ENCODE measurements at regions not wholly inside any gene's neighbourhood (a gene's known extent, or its start where the extent isn't known, plus 50 kb on each side); places are given as distances from the start of the nearest gene placed in this dataset.
"Not testable (repeated sequence)": the region's sequence is repeated elsewhere in the genome, so short reads cannot be mapped to it uniquely, and the experiment has no call there.

DNA sequence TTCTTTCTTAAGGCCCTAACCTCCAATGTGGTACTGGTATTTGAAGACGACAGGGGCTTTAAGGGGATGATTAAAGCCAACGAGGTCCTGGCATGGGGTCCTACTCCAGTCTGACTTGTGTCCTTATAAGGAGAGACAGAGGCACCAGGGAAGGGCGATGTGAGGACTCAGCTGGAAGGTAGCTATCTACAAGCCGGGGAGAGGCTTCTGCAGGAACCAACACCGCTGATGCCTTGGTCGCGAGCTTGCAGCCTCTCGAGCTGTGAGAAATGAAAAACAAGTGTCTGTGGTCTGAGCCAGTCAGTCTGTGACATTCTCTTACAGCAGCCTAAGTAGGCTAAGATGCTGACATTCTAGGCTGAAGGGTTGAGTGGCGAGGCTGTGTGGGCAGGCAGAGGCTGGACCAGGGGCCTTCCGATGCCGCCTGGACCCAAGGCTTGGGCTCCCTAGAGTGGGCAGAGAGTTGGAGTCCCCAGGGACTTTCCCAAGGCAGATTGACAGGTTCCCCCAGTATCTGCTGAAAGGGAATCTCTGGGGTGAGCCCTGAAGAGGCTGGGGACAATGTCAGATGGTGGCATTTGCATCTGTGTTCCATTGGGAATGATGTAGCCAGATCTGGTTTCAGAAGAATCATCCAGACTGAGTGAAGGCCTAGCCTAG is 322.9 kb upstream of the HS6ST1 start:
- DNase-seq: no peak

DNA sequence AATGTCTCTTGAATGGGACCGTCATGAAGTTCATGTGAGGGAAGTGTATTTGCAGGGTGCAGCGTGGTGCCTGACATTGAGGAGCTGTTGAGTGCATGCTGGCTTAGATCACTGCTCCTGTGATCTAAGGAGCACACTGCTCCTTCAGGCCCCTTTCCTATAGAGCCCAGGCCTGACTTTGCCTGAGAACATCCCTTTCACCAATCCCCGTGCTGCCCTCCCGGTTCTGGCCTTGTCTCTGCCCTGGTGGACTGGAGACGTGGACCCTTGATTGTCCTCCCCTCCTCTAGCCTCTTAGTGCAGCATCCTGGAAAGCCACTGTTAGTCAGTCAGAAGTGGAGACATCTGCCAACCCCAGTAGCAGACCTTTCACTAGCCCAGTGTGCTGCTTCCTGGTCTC is 323.6 kb upstream of the HS6ST1 start:
- no peak for DNase-seq

DNA sequence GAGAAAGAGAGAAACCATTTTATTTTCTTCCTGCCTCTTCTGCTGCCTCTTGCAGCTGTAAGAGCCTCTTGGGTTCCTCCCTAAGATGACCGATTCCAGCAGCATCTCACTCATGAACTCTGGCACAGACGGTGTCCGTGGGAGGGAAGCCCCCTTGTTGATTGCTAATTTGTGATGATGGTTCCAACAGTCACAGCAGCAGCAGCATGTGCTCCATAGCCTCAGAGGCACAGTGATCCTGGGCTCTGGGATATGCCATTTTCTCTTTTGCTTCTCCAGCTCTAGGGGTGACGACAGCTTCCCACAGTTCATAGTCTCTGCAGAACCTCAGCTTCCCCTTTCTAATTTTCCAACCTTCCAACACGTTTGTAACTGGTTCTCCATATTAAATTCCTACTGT is 324.2 kb upstream of the HS6ST1 start:
- no peak for DNase-seq

- DNase-seq: no peak
Measured at GRCh38 chr2:128643221-128644065, 324.8 kb upstream of the HS6ST1 start.

GRCh38 chr2:128644156-128644555 is 325.5 kb upstream of the HS6ST1 start:
- no peak for DNase-seq

DNA sequence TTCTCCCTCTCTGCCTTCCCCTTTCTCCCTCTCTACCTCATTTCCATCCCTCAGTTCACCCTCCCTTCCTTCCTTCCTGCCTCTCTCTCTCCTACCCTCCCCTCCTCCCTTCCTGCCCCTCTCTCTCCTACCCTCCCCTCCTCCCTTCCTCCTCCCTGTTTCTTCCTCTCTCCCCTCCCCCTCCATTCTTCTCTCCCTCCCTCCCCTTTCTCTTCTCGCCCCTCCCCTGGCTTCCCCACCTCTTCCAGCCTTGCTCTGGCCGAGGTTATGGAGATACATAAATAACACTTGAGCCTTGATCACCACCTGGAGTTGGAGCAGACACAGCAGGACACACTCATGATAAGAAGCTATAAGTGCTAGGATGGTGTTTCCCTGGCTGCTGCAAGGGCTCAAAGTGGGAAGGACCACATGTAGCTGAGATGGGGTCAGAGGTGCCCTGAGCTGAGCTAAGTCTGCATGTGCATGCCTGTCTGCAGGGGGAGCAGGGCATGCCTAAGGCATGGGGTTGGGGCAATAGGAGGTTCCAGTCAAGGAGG is 326.1 kb upstream of the HS6ST1 start:
- no peak for DNase-seq

DNA sequence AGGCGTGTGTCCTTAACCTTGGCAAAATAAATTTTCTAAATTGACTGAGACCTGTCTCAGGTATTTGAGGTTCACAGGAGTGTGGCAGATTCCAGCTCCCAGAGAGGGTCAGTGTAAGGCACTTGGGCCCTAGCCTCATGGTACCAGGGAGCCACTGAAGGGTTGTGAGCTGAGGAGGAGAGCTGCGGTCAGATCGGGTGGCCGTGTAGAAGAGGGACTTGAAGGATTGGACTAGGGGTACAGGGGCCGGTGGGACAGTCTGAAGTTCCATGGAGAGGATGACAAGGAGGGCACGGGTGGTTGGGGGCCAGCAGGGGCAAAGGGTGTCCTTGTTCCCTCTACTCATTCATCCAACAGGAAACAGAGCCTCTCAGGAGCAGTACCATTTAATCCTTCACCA is 327.0 kb upstream of the HS6ST1 start:
- no peak for DNase-seq

GRCh38 chr2:128646091-128646490 is 327.4 kb upstream of the HS6ST1 start:
- DNase-seq: no peak

GRCh38 chr2:128646691-128647090 is 328.0 kb upstream of the HS6ST1 start:
- no peak for DNase-seq

DNA sequence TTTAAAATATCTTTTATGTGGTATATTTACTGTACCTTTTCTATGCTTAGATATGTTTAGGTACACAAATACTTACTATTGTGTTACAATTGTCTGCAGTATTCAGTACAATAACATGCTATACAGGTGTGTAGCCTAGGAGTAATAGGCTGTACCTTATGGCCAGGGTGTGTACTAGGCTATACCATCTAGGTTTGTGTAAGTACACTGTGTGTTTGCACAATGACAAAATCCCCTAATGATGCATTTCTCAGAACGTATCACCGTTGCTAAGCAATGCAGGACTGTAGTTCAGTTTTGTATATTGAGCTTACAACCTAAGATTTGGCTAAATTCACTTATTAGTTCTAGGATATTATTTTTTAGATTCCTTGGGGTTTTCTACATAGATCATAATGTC is 332.3 kb upstream of the HS6ST1 start:
- DNase-seq: no peak

DNA sequence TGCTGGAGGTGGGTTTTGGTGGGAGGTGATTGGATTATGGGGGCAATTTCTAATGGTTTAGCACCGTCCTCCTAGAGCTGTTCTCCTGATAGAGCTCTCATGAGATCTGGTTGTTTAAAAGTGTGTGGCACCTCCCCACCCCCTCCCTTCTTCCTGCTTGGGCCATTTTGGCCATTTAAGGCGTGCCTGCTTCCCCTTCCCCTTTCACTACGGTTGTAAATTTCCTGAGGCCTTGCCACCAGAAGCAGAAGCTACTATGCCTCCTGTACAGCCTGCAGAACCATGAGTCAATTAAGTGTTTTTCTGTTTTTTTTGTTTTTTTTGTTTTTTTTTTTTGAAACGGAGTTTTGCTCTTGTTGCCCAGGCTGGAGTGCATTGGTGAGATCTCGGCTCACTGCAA is 335.7 kb upstream of the HS6ST1 start:
- DNase-seq: peak; percentile 86 to 89

DNA sequence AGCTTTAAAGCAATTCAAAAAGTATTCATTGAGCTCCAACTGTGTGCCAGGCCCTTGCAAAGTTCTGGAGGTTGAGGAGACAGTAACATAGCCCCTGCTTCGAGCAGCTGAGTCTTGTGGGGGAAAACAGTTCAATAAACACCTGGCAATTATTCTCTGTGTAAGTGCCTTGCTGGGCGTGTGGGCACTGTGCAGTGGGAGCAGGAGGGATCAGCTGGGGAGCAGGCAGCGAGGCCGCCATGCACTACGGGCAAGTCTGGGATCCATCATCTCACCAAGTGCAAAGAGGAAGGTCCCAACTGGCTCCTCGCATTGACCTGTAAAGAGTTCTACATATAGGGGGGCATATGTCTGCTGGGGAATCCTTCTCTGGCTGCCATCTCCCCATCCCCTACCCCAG is 342.2 kb upstream of the HS6ST1 start:
- DNase-seq: no peak

GRCh38 chr2:128661311-128661710 is 342.6 kb upstream of the HS6ST1 start:
- no peak for DNase-seq

DNA sequence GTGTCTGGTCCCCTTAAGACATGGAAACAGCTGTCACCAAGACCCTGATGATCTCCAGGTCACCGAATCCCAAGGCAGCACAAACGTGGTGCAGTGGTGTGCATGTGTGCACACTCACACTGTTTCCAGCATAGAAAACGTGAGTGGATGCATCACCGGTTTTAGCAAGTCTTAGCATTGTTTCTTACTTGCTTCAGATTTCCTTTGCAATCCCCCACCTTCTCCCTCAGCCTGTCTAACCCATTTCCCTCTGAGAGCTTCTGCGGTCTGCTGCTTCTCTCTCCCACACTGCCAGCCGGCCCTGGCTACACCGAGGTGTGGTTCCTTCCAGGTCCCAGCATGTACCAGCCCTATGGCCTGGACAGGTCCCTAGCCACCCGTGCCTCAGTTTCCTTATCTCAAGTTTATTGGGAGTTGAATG is 343.4 kb upstream of the HS6ST1 start:
- DNase-seq: no peak

- DNase-seq: no peak
Measured at GRCh38 chr2:128663371-128664050, 344.8 kb upstream of the HS6ST1 start.

DNA sequence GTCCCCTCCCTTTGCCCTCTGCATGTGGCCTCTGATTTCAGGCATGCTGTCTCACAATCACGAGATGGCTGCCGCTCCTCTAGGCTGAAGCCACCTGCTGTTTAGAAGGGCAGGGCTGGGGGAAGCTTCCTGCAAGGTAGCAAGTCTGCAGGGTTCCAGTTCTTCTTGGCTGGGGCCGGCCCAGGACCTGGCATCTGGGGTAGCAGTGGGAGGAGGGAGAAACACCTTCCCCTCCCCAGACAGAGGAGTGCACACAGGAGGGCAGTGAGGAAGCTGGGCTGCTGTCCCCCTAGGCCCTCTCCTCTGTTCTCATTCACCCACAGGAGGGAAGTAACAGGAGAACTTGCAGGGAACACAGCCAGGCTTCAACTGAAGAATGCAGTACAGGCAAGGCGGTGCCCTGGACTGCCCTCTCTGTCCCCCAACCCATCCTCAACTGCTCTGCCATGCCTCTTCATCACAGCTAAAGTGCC is 345.9 kb upstream of the HS6ST1 start:
- DNase-seq: no peak

GRCh38 chr2:128665113-128665512 is 346.4 kb upstream of the HS6ST1 start:
- DNase-seq: no peak

- DNase-seq: no peak
Measured at GRCh38 chr2:128666596-128666995, 347.9 kb upstream of the HS6ST1 start.

- no peak for DNase-seq
Measured at GRCh38 chr2:128667391-128667790, 348.7 kb upstream of the HS6ST1 start.

DNA sequence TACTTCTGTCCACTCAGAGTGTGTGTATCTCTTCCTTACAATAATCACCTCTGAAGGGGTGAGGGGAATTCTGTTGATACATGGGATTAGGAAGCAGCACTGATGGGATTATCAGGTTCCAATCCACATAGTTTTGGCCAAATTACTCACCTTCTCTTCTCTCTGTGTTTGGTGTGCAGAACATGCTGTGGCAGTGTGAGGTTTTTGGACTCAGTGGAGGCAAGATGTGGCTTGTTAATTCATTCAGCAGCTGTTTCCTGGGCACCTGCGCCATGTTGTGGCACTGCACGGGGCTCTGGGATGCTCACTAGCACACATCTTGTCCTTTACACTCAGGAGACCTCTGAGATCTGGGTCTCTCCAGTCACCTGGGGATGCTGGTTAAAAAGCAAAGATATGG is 350.3 kb upstream of the HS6ST1 start:
- no peak for DNase-seq

- no peak for DNase-seq
Measured at GRCh38 chr2:128670066-128670465, 351.4 kb upstream of the HS6ST1 start.

DNA sequence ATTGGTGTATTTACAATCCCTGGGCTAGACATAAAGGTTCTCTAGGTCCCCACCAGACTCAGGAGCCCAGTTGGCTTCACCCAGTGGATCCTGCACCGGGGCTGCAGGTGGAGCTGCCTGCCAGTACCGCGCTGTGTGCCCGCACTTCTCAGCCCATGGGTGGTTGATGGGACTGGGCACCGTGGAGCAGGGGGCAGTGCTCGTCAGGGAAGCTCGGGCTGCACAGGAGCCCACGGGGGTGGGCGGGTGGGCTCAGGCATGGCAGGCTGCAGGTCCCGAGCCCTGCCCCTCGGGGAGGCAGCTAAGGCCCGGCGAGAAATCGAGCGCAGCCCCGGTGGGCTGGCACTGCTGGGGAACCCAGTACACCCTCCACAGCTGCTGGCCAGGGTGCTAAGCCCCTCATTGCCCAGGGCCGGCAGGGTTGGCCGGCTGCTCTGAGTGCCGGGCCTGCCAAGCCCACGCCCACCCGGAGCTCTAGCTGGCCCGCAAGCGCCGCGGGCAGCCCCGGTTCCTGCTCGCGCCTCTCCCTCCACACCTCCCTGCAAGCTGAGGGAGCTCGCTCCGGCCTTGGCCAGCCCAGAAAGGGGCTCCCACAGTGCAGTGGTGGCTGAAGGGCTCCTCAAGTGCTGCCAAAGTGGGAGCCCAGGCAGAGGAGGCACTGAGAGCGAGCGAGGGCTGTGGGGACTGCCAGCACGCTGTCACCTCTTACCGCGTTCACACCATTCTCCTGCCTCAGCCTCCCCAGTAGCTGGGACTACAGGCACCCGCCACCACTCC is 353.5 kb upstream of the HS6ST1 start:
- DNase-seq: not testable (repeated sequence)

GRCh38 chr2:128679680-128680079 is 361.0 kb upstream of the HS6ST1 start:
- not testable (repeated sequence) for DNase-seq

Data from AML-193 (cell line).